ENCODE measurements at regions not wholly inside any gene's neighbourhood (a gene's known extent, or its start where the extent isn't known, plus 50 kb on each side); places are given as distances from the start of the nearest gene placed in this dataset.

DNA sequence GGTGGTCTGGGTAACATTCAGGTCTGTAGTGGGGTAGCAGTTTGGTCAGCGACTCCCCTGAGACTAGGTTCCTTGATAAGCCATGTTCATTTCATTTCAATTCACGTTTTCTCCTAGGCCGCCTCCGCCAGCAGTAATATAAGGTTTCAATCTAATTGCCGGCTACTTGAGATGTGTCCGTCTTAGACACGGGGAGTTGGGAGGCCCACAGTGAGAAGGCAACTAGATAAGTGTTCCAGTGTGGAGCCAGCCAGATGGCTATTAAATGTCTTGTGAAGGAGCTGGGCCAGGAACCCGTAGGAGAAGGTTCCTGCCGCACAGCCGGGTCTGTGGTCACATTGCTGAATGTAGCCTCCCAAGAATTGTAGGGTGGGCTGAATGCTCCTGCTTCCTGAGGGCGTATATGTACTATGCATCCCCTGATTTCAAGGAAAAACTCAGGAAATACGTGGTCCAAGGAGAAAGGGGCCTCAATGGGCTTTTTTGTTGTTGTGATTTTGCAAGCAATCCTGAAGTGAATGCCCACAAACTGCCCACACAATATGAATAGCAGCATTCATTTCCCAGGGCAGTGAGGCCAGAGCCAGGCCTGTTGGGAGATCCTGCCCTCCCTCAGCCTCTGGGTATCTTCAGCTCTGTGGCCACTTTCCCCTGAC is 220.6 kb upstream of the RPL34 start:
- TF ChIP-seq POLR2A (IDR thresholded peaks at IDR 0.05; ENCODE audit: extremely low read depth, insufficient read length) = no peak
- TF ChIP-seq, protein P1, sequence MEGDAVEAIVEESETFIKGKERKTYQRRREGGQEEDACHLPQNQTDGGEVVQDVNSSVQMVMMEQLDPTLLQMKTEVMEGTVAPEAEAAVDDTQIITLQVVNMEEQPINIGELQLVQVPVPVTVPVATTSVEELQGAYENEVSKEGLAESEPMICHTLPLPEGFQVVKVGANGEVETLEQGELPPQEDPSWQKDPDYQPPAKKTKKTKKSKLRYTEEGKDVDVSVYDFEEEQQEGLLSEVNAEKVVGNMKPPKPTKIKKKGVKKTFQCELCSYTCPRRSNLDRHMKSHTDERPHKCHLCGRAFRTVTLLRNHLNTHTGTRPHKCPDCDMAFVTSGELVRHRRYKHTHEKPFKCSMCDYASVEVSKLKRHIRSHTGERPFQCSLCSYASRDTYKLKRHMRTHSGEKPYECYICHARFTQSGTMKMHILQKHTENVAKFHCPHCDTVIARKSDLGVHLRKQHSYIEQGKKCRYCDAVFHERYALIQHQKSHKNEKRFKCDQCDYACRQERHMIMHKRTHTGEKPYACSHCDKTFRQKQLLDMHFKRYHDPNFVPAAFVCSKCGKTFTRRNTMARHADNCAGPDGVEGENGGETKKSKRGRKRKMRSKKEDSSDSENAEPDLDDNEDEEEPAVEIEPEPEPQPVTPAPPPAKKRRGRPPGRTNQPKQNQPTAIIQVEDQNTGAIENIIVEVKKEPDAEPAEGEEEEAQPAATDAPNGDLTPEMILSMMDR (IDR thresholded peaks at IDR 0.05; ENCODE audit: low read depth, low read length) = no peak
- TF ChIP-seq, protein P2, sequence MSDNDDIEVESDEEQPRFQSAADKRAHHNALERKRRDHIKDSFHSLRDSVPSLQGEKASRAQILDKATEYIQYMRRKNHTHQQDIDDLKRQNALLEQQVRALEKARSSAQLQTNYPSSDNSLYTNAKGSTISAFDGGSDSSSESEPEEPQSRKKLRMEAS (IDR thresholded peaks at IDR 0.05; ENCODE audit: low read depth, low read length) = no peak

Data from NB4 (cell line).